ENCODE measurements at regions not wholly inside any gene's neighbourhood (a gene's known extent, or its start where the extent isn't known, plus 50 kb on each side); places are given as distances from the start of the nearest gene placed in this dataset.
"Not testable (repeated sequence)": the region's sequence is repeated elsewhere in the genome, so short reads cannot be mapped to it uniquely, and the experiment has no call there.

- H3K27me3 ChIP-seq; H3K4me3 ChIP-seq; H3K36me3 ChIP-seq; H3K27ac ChIP-seq; H3K9me3 ChIP-seq (ENCODE audit: low read depth); DNase-seq (ENCODE audit: low read depth in 1 of 2, low spot score in 1 of 2); H3K4me1 ChIP-seq (ENCODE audit: low read depth): not testable (repeated sequence)
Observed at GRCh38 chr12:131285905-131286295, 332.2 kb downstream of the ADGRD1 start.

- H3K4me3 ChIP-seq; H3K36me3 ChIP-seq; H3K27me3 ChIP-seq; DNase-seq (ENCODE audit: low read depth in 1 of 2, low spot score in 1 of 2); H3K4me1 ChIP-seq (ENCODE audit: low read depth); H3K9me3 ChIP-seq (ENCODE audit: low read depth); H3K27ac ChIP-seq: not testable (repeated sequence)
Observed at GRCh38 chr12:131286301-131286700, 332.6 kb downstream of the ADGRD1 start.

- no peak for DNase-seq (ENCODE audit: low read depth in 1 of 2, low spot score in 1 of 2)
Observed at GRCh38 chr12:131287015-131287937, 333.6 kb downstream of the ADGRD1 start.

GRCh38 chr12:131287938-131288764 is 334.4 kb downstream of the ADGRD1 start:
- no peaks in the 10 kb centered on the region for H3K27me3 ChIP-seq

More at GRCh38 chr12:131287015-131287937, 333.6 kb downstream of the ADGRD1 start:
- no peaks in the 10 kb centered on the region for H3K9me3 ChIP-seq (ENCODE audit: low read depth)
- no peak overlapping the region for H3K27ac ChIP-seq
- no peak for TF ChIP-seq CTCF (IDR thresholded peaks at IDR 0.05; ENCODE audit: low read depth, low read length)
- no peak overlapping the region for H3K4me3 ChIP-seq
- no peaks in the 10 kb centered on the region for H3K36me3 ChIP-seq
- H3K27me3 ChIP-seq = no peaks in the 10 kb centered on the region
- no peaks in the 10 kb centered on the region for H3K4me1 ChIP-seq (ENCODE audit: low read depth)

GRCh38 chr12:131288765-131289695 is 335.3 kb downstream of the ADGRD1 start:
- H3K27ac ChIP-seq; DNase-seq (ENCODE audit: low read depth in 1 of 2, low spot score in 1 of 2); H3K4me3 ChIP-seq; H3K27me3 ChIP-seq; H3K9me3 ChIP-seq (ENCODE audit: low read depth); H3K36me3 ChIP-seq; H3K4me1 ChIP-seq (ENCODE audit: low read depth): not testable (repeated sequence)

More at GRCh38 chr12:131287938-131288764, 334.4 kb downstream of the ADGRD1 start:
- no peak for DNase-seq (ENCODE audit: low read depth in 1 of 2, low spot score in 1 of 2)
- Histone ChIP-seq H3K9me3 (ENCODE audit: low read depth) (no peaks in the 10 kb centered on the region), H3K27ac (no peak overlapping the region), H3K4me3 (no peak overlapping the region), H3K36me3 (no peaks in the 10 kb centered on the region), H3K4me1 (ENCODE audit: low read depth) (no peaks in the 10 kb centered on the region)
- TF ChIP-seq CTCF (IDR thresholded peaks at IDR 0.05; ENCODE audit: low read depth, low read length) = no peak

- H3K9me3 ChIP-seq (ENCODE audit: low read depth); DNase-seq (ENCODE audit: low read depth in 1 of 2, low spot score in 1 of 2); H3K27me3 ChIP-seq; H3K4me3 ChIP-seq; H3K27ac ChIP-seq; H3K36me3 ChIP-seq; H3K4me1 ChIP-seq (ENCODE audit: low read depth): not testable (repeated sequence)
Observed at GRCh38 chr12:131289807-131290206, 336.1 kb downstream of the ADGRD1 start.

GRCh38 chr12:131290255-131290959 is 336.7 kb downstream of the ADGRD1 start:
- no peak for DNase-seq (ENCODE audit: low read depth in 1 of 2, low spot score in 1 of 2)
- no peak overlapping the region for H3K27ac ChIP-seq
- H3K27me3 ChIP-seq = no peaks in the 10 kb centered on the region
- no peaks in the 10 kb centered on the region for H3K4me1 ChIP-seq (ENCODE audit: low read depth)
- no peaks in the 10 kb centered on the region for H3K36me3 ChIP-seq
- H3K9me3 ChIP-seq (ENCODE audit: low read depth) = no peaks in the 10 kb centered on the region
- TF ChIP-seq CTCF (IDR thresholded peaks at IDR 0.05; ENCODE audit: low read depth, low read length) = no peak
- no peak overlapping the region for H3K4me3 ChIP-seq

GRCh38 chr12:131293071-131294015 is 339.6 kb downstream of the ADGRD1 start:
- H3K27me3 ChIP-seq; H3K36me3 ChIP-seq; DNase-seq (ENCODE audit: low read depth in 1 of 2, low spot score in 1 of 2); H3K4me1 ChIP-seq (ENCODE audit: low read depth); H3K27ac ChIP-seq; H3K4me3 ChIP-seq; H3K9me3 ChIP-seq (ENCODE audit: low read depth): not testable (repeated sequence)
